Neural cell (in vitro differentiated cells): ENCODE measurements at regions not wholly inside any gene's neighbourhood (a gene's known extent, or its start where the extent isn't known, plus 50 kb on each side); places are given as distances from the start of the nearest gene placed in this dataset.

ENCODE experiments used
- H2AFZ ChIP-seq: fragments of 200-600, 300-800 bp; sonication (generic), shearing (Covaris generic); 2 replicates; pipeline ENCODE4 v1.6.0; 2014; ENCODE audit warnings: low read depth, mild to moderate bottlenecking, antibody characterized with exemption, low read length, moderate library complexity
- H3F3A ChIP-seq: fragments of 200-600 bp; shearing (Covaris generic); 2 replicates; pipeline ENCODE4 v1.6.1; 2016; ENCODE audit warnings: mild to moderate bottlenecking, moderate library complexity, mixed read lengths, antibody characterized with exemption, low read length; ENCODE audit not compliant: insufficient read depth, poor library complexity, severe bottlenecking
- H3K27ac ChIP-seq: fragments of 200-600, 300-800 bp; sonication (generic), shearing (Covaris generic); 2 replicates; pipeline ENCODE4 v1.5.1; 2014; ENCODE audit warnings: mild to moderate bottlenecking, low read length, moderate library complexity
- H3K27me3 ChIP-seq: fragments of 300-800, 200-600 bp; sonication (generic), shearing (Covaris generic); 2 replicates; pipeline ENCODE4 v1.6.0; 2014; ENCODE audit warnings: mild to moderate bottlenecking, low read depth, low read length, moderate library complexity; ENCODE audit not compliant: insufficient read depth
- H3K36me3 ChIP-seq: fragments of 300-800, 200-600 bp; sonication (generic), shearing (Covaris generic); 2 replicates; pipeline ENCODE4 v1.5.1; 2014; ENCODE audit warnings: mild to moderate bottlenecking, antibody characterized with exemption, low read length, moderate library complexity; ENCODE audit not compliant: insufficient read depth
- H3K4me2 ChIP-seq: fragments of 300-800, 200-600 bp; sonication (generic), shearing (Covaris generic); 2 replicates; pipeline ENCODE4 v1.6.0; 2014; ENCODE audit warnings: mild to moderate bottlenecking, low read length
- H3K4me3 ChIP-seq: fragments of 300-800, 200-600 bp; sonication (generic), shearing (Covaris generic); 2 replicates; pipeline ENCODE4 v1.5.1; 2014; ENCODE audit warnings: mild to moderate bottlenecking, low read length, moderate library complexity
- H3K79me2 ChIP-seq: fragments of 200-600 bp; shearing (Covaris generic); replicated peaks from 2 replicates; pipeline ENCODE4 v1.6.0; 2014; ENCODE audit warnings: mild to moderate bottlenecking, low read length, moderate library complexity; ENCODE audit not compliant: insufficient read depth
- H3K9ac ChIP-seq: fragments of 300-800, 200-600 bp; sonication (generic), shearing (Covaris generic); 2 replicates; pipeline ENCODE4 v1.6.1; 2016; ENCODE audit warnings: mild to moderate bottlenecking, low read length, mixed read lengths
- H3K9me2 ChIP-seq: fragments of 200-600 bp; shearing (Covaris generic); 2 replicates; pipeline ENCODE4 v1.6.1; 2016; ENCODE audit warnings: mild to moderate bottlenecking, low read length, mixed read lengths; ENCODE audit not compliant: insufficient read depth
- H3K9me3 ChIP-seq: fragments of 200-600, 300-800 bp; sonication (generic), shearing (Covaris generic); 2 replicates; pipeline ENCODE4 v1.6.1; 2016; ENCODE audit warnings: mild to moderate bottlenecking, mixed run types, low read length, moderate library complexity, mixed read lengths
- H4K20me1 ChIP-seq: fragments of 200-600 bp; shearing (Covaris generic); 2 replicates; pipeline ENCODE4 v1.6.1; 2016; ENCODE audit warnings: mild to moderate bottlenecking, mixed run types; ENCODE audit not compliant: insufficient read depth
- EP300 ChIP-seq: fragments of 450-650 bp; conservative IDR thresholded peaks from 2 replicates; pipeline ENCODE4 v1.6.1; 2014; ENCODE audit warnings: antibody characterized with exemption, mild to moderate bottlenecking, moderate library complexity; ENCODE audit not compliant: poor library complexity, severe bottlenecking
- EZH2 ChIP-seq: fragments of 200-600, 300-800 bp; shearing (Covaris generic), sonication (generic); IDR thresholded peaks from 2 replicates; pipeline ENCODE4 v1.6.1; 2014; ENCODE audit warnings: antibody characterized with exemption, low read length, borderline replicate concordance, mild to moderate bottlenecking; ENCODE audit not compliant: insufficient read depth, poor library complexity, severe bottlenecking
- MXI1 ChIP-seq: fragments of 450-650 bp; conservative IDR thresholded peaks from 2 replicates; pipeline ENCODE4 v1.6.1; 2014; ENCODE audit warnings: antibody characterized with exemption, mild to moderate bottlenecking; ENCODE audit not compliant: poor library complexity, severe bottlenecking
- POLR2AphosphoS5 ChIP-seq: IDR thresholded peaks from 2 replicates; pipeline ENCODE4 v1.6.1; 2012
- RAD21 ChIP-seq: fragments of 450-650 bp; conservative IDR thresholded peaks from 2 replicates; pipeline ENCODE4 v1.6.1; 2014; ENCODE audit warnings: antibody characterized with exemption, mild to moderate bottlenecking, moderate library complexity
- REST ChIP-seq: IDR thresholded peaks from 2 replicates; pipeline ENCODE4 v1.6.1; 2012; ENCODE audit warnings: borderline replicate concordance
- SMC3 ChIP-seq: fragments of 450-650 bp; conservative IDR thresholded peaks from 2 replicates; pipeline ENCODE4 v1.6.1; 2014; ENCODE audit warnings: antibody characterized with exemption, mild to moderate bottlenecking, moderate library complexity; ENCODE audit not compliant: poor library complexity
- TAF1 ChIP-seq: IDR thresholded peaks from 2 replicates; pipeline ENCODE4 v1.6.1; 2012; ENCODE audit warnings: low read depth
- TF ChIP-seq, protein P1 (sequence below): fragments of 450-650 bp; IDR thresholded peaks from 2 replicates; pipeline ENCODE4 v1.5.1; 2014; ENCODE audit warnings: antibody characterized with exemption, mild to moderate bottlenecking, moderate library complexity; ENCODE audit not compliant: poor library complexity, severe bottlenecking

GRCh38 chr18:56389190-56389589 is 249.2 kb downstream of the TXNL1 start:
- H4K20me1 ChIP-seq: no peaks in the 10 kb centered on the region
- no peaks in the 10 kb centered on the region for H3K9me2 ChIP-seq
- no peak overlapping the region for H3K9ac ChIP-seq
- H2AFZ ChIP-seq: no peak overlapping the region
- no peaks in the 10 kb centered on the region for H3K9me3 ChIP-seq
- H3K79me2 ChIP-seq: no peaks in the 10 kb centered on the region
- no peaks in the 10 kb centered on the region for H3F3A ChIP-seq
- H3K4me2 ChIP-seq: no peak overlapping the region
- no peak overlapping the region for H3K27ac ChIP-seq
- no peak for TF ChIP-seq SMC3
- TF ChIP-seq, protein P1, sequence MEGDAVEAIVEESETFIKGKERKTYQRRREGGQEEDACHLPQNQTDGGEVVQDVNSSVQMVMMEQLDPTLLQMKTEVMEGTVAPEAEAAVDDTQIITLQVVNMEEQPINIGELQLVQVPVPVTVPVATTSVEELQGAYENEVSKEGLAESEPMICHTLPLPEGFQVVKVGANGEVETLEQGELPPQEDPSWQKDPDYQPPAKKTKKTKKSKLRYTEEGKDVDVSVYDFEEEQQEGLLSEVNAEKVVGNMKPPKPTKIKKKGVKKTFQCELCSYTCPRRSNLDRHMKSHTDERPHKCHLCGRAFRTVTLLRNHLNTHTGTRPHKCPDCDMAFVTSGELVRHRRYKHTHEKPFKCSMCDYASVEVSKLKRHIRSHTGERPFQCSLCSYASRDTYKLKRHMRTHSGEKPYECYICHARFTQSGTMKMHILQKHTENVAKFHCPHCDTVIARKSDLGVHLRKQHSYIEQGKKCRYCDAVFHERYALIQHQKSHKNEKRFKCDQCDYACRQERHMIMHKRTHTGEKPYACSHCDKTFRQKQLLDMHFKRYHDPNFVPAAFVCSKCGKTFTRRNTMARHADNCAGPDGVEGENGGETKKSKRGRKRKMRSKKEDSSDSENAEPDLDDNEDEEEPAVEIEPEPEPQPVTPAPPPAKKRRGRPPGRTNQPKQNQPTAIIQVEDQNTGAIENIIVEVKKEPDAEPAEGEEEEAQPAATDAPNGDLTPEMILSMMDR: no peak
- TF ChIP-seq RAD21: no peak
- no peak for TF ChIP-seq TAF1
- TF ChIP-seq EP300: no peak
- no peak for TF ChIP-seq EZH2
- TF ChIP-seq POLR2AphosphoS5: no peak
- no peak for TF ChIP-seq REST
- TF ChIP-seq MXI1: no peak
- H3K36me3 ChIP-seq: no peaks in the 10 kb centered on the region
- no peaks in the 10 kb centered on the region for H3K27me3 ChIP-seq
- H3K4me3 ChIP-seq: no peak overlapping the region

GRCh38 chr18:56388571-56388970 is 249.8 kb downstream of the TXNL1 start:
- Histone ChIP-seq H4K20me1 (no peaks in the 10 kb centered on the region), H3K36me3 (no peaks in the 10 kb centered on the region), H3K27ac (no peak overlapping the region), H3K9me2 (no peaks in the 10 kb centered on the region), H3K9me3 (no peaks in the 10 kb centered on the region), H3K9ac (no peak overlapping the region), H3K27me3 (no peaks in the 10 kb centered on the region), H3K79me2 (no peaks in the 10 kb centered on the region), H3F3A (no peaks in the 10 kb centered on the region), H3K4me3 (no peak overlapping the region), H2AFZ (no peak overlapping the region), H3K4me2 (no peak overlapping the region)
- TF ChIP-seq EP300: no peak
- TF ChIP-seq EZH2: no peak
- no peak for TF ChIP-seq REST
- no peak for TF ChIP-seq MXI1
- TF ChIP-seq SMC3: no peak
- no peak for TF ChIP-seq POLR2AphosphoS5
- no peak for TF ChIP-seq TAF1
- no peak for TF ChIP-seq RAD21
- TF ChIP-seq, protein P1: no peak
